ENCODE measurements at regions not wholly inside any gene's neighbourhood (a gene's known extent, or its start where the extent isn't known, plus 50 kb on each side); places are given as distances from the start of the nearest gene placed in this dataset.

DNA sequence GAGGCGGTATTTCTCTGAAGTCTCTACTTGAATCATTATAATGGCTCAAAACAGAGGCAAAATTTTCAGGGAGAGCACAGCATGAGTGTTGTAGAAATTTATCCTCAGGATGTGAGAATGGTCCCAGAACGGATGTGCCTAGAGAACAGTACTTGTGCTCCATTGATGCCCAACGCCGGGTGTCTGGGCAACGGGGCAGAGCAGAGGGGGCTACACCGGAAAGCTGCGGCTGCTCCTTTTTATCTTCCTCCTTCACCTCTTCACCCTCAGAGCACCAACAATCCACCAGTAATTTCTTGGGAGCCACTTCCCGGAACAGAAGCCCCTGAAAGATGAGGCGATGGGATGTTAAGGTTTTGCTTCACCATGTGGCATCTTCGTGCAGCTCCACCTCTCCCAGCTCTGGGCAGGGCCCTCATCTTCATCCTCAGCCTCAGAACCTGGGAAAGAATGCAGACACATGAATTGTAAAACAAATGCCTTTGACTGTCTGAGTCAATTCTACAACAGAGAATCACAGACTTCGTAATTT is 71.5 kb downstream of the PTGR3 start:
- no peak overlapping the region for H3K4me3 ChIP-seq
- H3K27me3 ChIP-seq (replicated peaks), result 0 out of 2 replicates have a peak, but pooled peaks cover 4% of the 10 kb centered on the region
- H3K9me3 ChIP-seq (replicated peaks), result no peaks in the 10 kb centered on the region
- no peak for DNase-seq (ENCODE audit: low read depth in 1 of 2, low spot score in 2 of 2)
- H3K4me1 ChIP-seq (replicated peaks), result no peaks in the 10 kb centered on the region
- H3K36me3 ChIP-seq, result no peaks in the 10 kb centered on the region
- H3K27ac ChIP-seq, result no peak overlapping the region

GRCh38 chr18:75135158-75135725 is 73.7 kb downstream of the PTGR3 start:
- peaks cover 4% of the 10 kb centered on the region; the same call in 1 of the 2 replicates for H3K4me1 ChIP-seq (replicated peaks)
- no peak overlapping the region for H3K27ac ChIP-seq
- H3K36me3 ChIP-seq, result no peaks in the 10 kb centered on the region
- no peaks in the 10 kb centered on the region for H3K9me3 ChIP-seq (replicated peaks)
- no peak for DNase-seq (ENCODE audit: low read depth in 1 of 2, low spot score in 2 of 2)
- no peak overlapping the region for H3K4me3 ChIP-seq
- 0 out of 2 replicates have a peak, but pooled peaks cover 4% of the 10 kb centered on the region for H3K27me3 ChIP-seq (replicated peaks)

GRCh38 chr18:75134611-75134975 is 74.3 kb downstream of the PTGR3 start:
- DNase-seq (ENCODE audit: low read depth in 1 of 2, low spot score in 2 of 2), result no peak
- Histone ChIP-seq H3K4me1 (replicated peaks) (peaks cover 4% of the 10 kb centered on the region; the same call in 1 of the 2 replicates), H3K4me3 (no peak overlapping the region), H3K27ac (no peak overlapping the region), H3K9me3 (replicated peaks) (no peaks in the 10 kb centered on the region), H3K27me3 (replicated peaks) (0 out of 2 replicates have a peak, but pooled peaks cover 4% of the 10 kb centered on the region), H3K36me3 (no peaks in the 10 kb centered on the region)

GRCh38 chr18:75133721-75134610 is 75.0 kb downstream of the PTGR3 start:
- peaks cover 4% of the 10 kb centered on the region; the same call in 1 of the 2 replicates for H3K4me1 ChIP-seq (replicated peaks)
- no peak overlapping the region for H3K27ac ChIP-seq
- no peaks in the 10 kb centered on the region for H3K36me3 ChIP-seq
- peak in 1 of 2 experiments; percentile 37 for DNase-seq (ENCODE audit: low read depth in 1 of 2, low spot score in 2 of 2)
- no peak overlapping the region for H3K4me3 ChIP-seq
- no peaks in the 10 kb centered on the region for H3K9me3 ChIP-seq (replicated peaks)
- H3K27me3 ChIP-seq (replicated peaks), result 0 out of 2 replicates have a peak, but pooled peaks cover 4% of the 10 kb centered on the region

DNA sequence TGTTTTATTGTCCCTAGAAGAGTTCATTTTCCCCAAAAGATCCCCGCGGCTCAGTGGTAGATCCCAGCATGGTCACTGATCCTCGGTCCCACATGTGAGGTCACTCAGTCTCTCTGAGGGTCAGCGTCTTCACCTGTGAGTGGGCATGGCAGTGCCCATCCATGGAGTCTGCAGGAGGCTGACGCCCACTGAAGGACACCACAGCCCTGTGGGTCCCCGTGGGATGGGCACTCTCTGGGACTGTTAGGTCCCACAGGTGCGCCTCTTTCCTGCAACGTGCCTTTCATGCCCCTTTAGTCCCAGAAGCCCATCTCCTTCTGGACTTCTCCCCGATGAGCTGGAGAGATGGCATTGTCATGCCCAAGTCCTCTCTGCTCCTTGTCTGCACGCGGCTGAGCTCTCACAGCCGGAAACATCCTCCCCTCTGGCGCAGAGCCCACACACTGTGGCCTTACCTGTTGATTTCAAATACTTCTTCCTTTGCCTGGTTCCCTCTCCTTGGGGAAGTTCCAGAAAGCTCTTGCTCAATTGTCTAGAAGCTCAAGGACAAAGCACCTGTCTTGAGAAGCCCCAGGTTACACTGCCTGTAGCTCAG is 75.9 kb downstream of the PTGR3 start:
- H3K4me1 ChIP-seq (replicated peaks), result peaks cover 4% of the 10 kb centered on the region; the same call in 1 of the 2 replicates
- no peaks in the 10 kb centered on the region for H3K9me3 ChIP-seq (replicated peaks)
- no peak overlapping the region for H3K27ac ChIP-seq
- H3K27me3 ChIP-seq (replicated peaks), result no peaks in the 10 kb centered on the region
- no peak for DNase-seq (ENCODE audit: low read depth in 1 of 2, low spot score in 2 of 2)
- no peaks in the 10 kb centered on the region for H3K36me3 ChIP-seq
- H3K4me3 ChIP-seq, result no peak overlapping the region

DNA sequence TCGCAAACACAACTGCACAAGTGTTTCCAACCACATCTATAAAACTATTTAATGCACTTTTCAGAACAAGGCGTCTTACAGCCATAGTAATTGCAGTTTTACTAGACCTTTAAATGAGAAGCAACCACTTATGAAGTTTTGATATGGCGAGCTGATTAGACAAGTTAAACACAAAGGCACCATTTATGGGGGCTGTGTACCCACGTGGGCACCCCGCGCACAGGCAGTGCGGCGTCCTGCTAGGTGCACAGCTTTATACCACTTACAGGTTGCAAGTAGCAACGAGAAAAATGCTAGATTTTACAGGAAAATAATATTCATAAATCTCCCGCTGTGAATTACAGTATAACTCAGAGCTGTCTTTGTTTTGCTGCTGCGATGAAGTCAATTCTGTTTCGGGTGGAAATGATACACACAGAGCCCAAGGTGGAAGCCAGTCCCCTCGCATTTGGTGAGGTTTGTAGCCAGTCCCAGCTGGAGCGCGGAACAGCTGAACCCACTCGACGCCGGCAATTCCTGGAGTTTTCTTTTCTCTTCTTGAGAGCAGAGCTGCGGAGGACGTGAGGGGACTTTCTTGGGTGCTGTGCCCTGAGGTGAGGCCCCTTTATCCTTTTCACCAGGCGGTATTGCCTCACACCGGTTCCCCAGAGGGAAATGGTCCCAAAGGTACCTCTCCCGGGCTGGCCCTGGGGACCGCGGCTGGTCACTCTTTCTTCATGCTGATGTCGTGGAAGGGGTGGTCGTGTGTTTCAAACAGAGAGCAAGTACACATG is 76.7 kb downstream of the PTGR3 start:
- no peak overlapping the region for H3K4me3 ChIP-seq
- H3K27me3 ChIP-seq (replicated peaks), result no peaks in the 10 kb centered on the region

DNA sequence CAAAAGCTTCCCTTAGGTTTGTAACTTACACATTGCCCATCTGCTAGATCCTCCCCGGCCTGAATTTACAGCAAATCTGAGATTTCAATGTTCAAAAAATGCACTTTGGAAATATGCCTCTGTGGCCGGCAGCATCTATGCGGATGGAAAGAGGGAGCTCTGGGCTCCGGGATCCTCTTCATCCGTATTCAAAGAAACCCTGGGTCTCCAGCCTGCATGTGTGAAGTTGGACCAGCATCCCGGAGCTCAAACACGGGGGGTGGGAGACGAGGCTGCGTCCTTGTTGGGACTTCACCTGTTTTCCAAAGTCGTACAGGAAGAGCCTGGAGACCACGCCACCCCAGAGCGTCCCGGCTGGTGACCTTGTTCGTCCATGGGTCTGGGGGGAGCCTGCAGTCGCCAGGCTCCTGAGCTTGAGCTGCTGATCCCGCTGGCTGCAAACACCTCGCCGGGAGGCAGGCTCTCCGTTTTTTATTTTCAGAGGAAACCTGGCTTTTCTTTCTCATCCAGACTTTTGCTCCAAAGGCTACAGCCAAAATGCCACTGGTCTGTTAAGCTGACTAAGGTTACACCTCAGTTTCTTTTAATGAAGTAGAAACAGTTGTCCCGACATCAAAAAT is 77.4 kb downstream of the PTGR3 start:
- Histone ChIP-seq H3K36me3 (no peaks in the 10 kb centered on the region), H3K4me3 (no peak overlapping the region), H3K9me3 (replicated peaks) (no peaks in the 10 kb centered on the region), H3K27ac (no peak overlapping the region), H3K27me3 (replicated peaks) (no peaks in the 10 kb centered on the region), H3K4me1 (replicated peaks) (peaks cover 4% of the 10 kb centered on the region; the same call in 1 of the 2 replicates)
- no peak for DNase-seq (ENCODE audit: low read depth in 1 of 2, low spot score in 2 of 2)

More for the DNA sequence above, 76.7 kb downstream of the PTGR3 start:
- Histone ChIP-seq H3K36me3 (no peaks in the 10 kb centered on the region), H3K27ac (no peak overlapping the region), H3K4me1 (replicated peaks) (peaks cover 4% of the 10 kb centered on the region; the same call in 1 of the 2 replicates), H3K9me3 (replicated peaks) (no peaks in the 10 kb centered on the region)
- no peak for DNase-seq (ENCODE audit: low read depth in 1 of 2, low spot score in 2 of 2)

DNA sequence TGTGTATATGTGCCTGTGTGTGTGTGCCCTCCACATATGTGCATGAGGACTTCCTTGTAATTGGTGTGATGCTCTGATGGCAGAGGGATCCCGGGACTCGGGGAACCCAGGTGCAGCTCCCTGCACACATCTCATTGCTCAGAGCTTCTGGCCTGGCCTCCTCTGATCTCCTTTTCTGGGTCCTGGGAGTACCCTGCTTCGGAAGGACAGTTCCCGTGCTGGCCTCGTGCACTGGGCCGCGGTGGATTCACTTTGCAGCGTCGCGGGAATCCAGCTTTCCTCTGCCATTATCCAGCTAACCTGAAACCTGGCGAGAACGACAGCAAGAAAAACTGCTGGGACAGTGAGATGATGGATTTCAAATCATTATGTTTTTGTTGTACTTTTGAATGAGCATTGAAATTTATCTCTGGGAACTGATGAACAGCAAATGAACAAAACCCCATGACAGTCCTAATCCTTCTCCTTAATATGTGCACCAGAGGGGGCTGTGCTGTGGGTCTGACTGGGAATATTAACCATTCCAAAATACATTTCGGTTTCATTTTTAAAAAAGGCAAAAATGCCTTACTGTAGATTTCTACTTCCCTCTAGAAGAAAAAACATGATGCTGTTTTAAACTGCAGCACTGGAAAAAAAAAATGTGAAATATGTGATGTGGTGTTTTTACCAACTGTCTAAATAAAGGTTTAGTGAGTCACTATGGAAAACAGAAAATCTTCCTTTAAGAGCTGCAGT is 78.2 kb downstream of the PTGR3 start:
- no peak overlapping the region for H3K27ac ChIP-seq
- H3K27me3 ChIP-seq (replicated peaks), result no peaks in the 10 kb centered on the region
- no peak overlapping the region for H3K4me3 ChIP-seq
- H3K4me1 ChIP-seq (replicated peaks), result peaks cover 4% of the 10 kb centered on the region; the same call in 1 of the 2 replicates
- no peaks in the 10 kb centered on the region for H3K36me3 ChIP-seq
- DNase-seq (ENCODE audit: low read depth in 1 of 2, low spot score in 2 of 2), result peak; percentile 25 to 28
- H3K9me3 ChIP-seq (replicated peaks), result no peaks in the 10 kb centered on the region

DNA sequence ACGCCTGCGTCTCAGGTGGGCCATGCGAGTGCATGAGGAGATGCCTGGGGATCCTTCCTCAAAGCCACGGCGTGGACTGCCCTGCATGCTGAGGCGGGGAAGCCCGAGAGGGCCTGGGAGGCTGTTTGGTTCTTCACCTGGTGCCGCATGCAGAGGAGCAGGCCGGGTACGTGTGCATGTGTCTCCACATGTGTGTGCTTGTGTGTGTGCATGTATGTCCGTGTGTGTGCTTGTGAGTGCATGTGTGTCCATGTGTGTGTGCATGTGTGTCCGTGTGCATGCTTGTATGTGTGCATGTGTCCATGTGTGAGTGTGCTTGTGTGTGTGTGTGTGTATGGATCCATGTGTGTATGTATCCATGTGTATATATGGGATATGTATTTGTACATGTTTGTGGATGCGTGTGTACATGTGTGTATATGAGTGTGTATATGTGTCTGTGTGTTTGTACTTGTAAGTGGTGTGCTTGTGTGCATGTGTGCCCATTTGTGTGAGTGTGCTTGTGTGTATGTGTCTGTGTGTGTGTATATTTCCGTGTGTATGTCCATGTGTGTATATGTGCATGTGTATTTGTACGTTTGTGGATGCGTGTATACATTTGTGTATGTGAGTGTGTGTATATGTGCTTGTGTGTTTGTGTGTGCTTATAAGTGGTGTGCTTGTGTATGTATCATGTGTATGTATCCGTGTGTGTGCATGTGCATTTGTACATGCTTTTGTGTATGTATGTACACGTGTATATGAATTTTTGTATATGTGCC is 79.0 kb downstream of the PTGR3 start:
- Histone ChIP-seq H3K27me3 (replicated peaks) (no peaks in the 10 kb centered on the region), H3K9me3 (replicated peaks) (no peaks in the 10 kb centered on the region), H3K4me1 (replicated peaks) (peaks cover 4% of the 10 kb centered on the region; the same call in 1 of the 2 replicates), H3K4me3 (no peak overlapping the region), H3K27ac (no peak overlapping the region), H3K36me3 (no peaks in the 10 kb centered on the region)
- peak in 1 of 2 experiments; percentile 28 for DNase-seq (ENCODE audit: low read depth in 1 of 2, low spot score in 2 of 2)

DNA sequence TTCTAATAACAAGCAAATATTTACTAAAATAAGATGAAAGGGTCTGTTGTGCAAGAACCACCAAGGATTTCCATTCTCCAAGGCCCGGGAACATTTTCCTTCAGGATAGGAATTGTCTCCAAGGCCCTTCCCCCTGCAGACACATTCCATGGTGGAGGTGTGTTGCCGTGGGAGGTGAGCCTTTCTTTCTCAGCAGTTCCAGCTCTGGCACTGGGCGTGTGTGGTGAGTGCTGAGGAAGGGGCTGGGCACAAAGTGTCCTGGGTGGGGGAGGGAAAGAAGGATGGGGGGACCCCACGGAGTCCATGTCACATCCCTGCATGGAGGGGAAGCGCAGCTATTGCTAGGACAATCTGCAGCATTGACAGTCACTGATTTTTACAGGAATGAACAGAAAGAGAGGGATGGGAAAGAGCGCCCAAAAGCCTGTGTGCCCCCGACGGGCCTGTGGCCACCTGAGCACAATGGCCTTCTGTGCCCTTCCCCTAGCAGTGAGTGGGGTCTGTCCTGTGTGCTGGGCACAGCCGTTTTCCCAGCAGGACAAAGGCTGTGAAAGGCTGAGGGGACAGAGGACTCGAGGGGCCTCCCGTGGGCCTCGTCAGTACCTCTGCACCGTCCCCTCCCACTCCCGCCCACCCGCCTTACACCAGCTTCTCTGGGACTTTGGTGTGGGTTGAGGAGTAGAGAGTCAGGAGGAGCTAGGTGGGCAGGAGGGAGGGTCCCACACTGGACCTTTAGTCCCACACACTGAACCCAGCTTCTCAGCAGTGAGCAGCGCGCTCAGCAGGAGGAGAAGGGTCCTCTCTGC is 79.8 kb downstream of the PTGR3 start:
- DNase-seq (ENCODE audit: low read depth in 1 of 2, low spot score in 2 of 2), result peak in 1 of 2 experiments; percentile 33
- Histone ChIP-seq H3K4me3 (no peak overlapping the region), H3K36me3 (no peaks in the 10 kb centered on the region), H3K27me3 (replicated peaks) (no peaks in the 10 kb centered on the region), H3K4me1 (replicated peaks) (peaks cover 4% of the 10 kb centered on the region; the same call in 1 of the 2 replicates), H3K27ac (no peak overlapping the region), H3K9me3 (replicated peaks) (no peaks in the 10 kb centered on the region)

DNA sequence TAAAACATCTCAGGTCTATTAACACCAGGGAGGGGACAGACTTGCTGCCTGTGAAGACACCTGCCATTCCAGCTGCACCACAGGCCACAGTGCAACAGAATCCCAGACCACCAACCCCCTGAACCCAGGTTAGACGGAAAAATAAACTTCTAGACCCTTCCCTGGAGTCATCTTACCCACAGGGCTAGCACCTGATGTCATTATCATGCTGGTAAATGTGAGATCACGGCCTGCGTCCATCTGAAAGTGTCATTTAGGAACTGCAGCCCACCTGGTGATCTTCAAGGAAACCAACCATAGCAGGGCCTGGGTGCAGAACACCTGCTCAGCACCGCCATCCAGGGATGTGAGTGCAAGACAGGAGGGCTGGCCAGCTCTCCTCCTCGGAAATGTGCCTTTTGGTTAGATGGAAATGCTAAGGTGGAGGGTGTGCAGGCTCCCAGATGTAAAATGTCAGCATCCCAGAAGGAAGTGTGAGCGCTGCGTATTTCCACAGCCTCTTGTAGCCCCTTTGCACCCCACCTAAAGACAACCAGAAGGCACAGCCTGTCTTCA is 80.8 kb downstream of the PTGR3 start:
- H3K4me3 ChIP-seq, result no peak overlapping the region
- DNase-seq (ENCODE audit: low read depth in 1 of 2, low spot score in 2 of 2), result peak in 1 of 2 experiments; percentile 23
- H3K27me3 ChIP-seq (replicated peaks), result no peaks in the 10 kb centered on the region
- peaks cover 4% of the 10 kb centered on the region; the same call in 1 of the 2 replicates for H3K4me1 ChIP-seq (replicated peaks)
- H3K27ac ChIP-seq, result no peak overlapping the region
- H3K9me3 ChIP-seq (replicated peaks), result no peaks in the 10 kb centered on the region
- no peaks in the 10 kb centered on the region for H3K36me3 ChIP-seq
